ENCODE measurements at regions not wholly inside any gene's neighbourhood (a gene's known extent, or its start where the extent isn't known, plus 50 kb on each side); places are given as distances from the start of the nearest gene placed in this dataset.

DNA sequence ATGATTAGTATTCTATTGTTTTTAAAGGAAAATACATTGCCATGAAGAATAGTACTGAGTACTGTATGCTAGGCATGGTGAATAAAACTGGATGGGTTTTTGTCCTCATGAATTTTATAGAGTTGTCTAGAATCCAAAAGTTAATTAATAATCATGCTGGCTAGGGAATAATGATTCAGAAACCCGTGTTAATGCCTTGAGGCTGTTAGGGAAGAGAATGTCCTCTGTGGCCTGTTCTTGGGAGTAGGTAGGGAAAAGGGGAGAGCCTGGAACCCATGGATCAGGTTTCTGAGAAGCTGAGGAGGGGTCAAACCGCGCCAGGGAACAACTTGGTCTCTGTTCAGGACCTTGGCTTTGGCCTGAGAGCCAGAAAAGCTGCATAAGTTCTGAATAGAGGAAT lies 1376.3 kb upstream of the SLC10A2 start:
- no peak for DNase-seq

DNA sequence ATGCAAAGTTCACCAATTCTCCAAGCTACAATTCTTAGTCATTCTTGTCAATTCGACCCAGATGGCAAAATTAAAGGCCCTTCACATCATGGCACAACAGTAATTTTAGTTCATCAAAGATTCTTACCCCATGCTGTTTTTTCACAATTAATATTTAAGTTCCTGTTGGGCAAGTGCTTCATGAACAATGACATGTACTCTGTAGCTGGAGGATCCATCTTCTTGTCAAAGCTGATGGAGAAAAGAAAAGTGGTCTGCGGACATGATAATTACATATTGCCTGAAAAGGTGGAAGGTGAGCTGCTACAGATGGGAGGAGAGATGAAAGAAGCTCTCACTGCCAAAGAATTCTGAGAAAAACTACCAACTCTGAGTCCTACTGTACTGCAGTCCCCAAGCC lies 1370.3 kb upstream of the SLC10A2 start:
- DNase-seq: no peak

DNA sequence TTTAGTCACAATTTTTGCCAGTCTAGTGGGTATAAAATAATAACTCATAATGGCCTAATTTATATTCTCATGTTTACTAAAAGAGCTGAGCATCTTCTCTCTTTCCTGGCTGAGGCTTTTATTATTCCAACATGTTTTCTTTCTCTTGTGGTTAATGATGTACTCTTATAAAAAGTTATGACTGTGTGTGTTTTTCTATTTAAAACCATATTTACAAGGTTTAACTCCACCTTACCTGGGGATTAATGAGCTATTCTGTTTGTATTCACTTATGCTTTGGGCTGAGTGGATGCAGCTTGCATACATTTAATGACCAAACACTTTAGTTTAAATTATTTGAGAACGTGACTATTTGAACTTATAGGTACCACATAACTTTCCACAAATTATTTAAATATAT lies 1365.7 kb upstream of the SLC10A2 start:
- DNase-seq: no peak

DNA sequence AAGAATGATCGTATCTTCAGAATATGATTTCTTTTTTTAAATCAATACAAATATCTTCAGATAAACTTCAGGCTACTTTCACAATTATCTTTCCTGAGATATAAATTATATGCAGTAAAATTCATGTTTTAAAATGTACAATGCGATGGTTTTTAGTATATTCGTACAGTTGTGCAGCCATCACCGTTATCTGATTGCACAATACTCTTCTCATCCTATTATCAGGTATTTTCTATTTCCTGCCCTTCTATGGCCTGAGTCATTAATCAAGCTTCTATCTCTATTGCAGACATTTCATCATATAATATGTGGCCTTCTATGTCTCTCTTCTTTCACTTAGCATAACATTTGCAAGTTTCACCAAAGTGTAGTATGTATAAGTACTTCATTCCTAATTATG lies 1360.2 kb upstream of the SLC10A2 start:
- no peak for DNase-seq

DNA sequence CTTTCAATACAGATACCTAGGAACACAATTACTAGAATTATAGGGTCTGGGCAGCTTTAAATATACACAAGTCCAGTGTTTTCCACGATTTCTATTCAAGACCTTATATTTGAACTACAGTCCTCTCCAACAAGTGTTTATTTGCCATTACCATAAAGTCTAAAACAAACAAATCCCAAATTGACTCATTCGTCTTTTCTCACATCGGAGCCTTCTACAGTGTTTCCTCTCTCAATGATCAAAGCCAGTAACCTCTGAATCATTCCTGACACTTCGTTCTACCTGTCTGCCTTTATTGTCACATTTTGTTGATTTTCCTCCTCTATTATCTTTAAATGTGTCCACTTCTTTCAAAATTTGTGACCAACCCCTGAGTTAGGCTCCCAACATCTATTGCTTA lies 1356.5 kb upstream of the SLC10A2 start:
- no peak for DNase-seq

DNA sequence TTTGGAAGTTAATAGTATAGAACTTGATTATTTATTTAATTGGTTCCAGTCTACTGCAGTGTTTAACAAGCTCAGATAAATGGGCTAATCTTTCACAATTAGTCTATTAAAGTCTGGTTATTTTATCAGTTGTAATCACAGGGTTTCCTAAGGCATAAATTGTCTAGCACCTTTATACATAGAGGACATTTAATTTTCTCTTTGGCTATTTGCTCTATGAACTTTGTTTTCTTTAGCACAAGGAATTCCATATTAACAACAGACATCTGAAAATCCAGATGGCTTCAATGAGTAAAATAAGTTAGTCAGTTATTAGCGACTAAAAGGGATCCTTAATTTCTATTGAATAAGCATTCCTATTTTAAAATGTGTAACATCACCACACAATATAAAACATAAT lies 1350.8 kb upstream of the SLC10A2 start:
- DNase-seq: no peak

DNA sequence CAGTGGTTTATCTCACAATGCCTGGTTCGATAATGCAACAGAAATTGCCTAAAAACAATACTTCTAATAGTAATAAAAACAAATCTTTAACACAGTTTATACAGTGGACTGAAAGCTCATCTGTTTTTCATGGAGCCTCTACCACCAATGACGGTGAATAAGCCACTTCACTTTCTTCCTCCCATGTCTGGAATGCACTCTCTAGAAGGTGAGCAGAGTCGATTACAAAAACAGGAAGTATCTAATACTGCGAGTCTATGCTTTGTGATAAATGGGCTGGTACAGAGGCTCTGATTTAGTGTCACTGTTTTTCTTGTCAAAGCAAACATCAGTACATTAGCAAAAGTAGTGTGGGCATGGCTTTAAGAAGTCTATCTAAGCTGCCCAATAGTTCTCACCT lies 1348.6 kb upstream of the SLC10A2 start:
- no peak for DNase-seq

DNA sequence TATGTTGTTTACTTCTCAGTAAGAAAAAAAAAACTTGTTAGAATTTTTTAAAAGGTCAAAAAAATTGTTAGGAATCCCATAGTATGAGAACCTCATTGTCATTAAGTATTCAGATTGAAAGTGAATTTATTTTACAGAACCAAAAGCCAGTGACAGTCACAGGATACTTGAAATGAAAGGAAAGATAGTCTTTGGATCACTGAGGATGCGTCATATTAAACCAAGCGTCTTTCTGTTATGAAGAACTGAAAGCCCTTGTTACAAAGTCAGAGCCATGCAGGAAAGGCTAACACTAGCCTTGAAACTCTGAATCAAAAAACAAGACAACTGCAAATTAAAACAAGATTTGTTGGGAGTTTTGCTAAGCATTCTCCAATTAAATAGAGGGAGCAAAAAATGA lies 1348.0 kb upstream of the SLC10A2 start:
- DNase-seq: no peak

DNA sequence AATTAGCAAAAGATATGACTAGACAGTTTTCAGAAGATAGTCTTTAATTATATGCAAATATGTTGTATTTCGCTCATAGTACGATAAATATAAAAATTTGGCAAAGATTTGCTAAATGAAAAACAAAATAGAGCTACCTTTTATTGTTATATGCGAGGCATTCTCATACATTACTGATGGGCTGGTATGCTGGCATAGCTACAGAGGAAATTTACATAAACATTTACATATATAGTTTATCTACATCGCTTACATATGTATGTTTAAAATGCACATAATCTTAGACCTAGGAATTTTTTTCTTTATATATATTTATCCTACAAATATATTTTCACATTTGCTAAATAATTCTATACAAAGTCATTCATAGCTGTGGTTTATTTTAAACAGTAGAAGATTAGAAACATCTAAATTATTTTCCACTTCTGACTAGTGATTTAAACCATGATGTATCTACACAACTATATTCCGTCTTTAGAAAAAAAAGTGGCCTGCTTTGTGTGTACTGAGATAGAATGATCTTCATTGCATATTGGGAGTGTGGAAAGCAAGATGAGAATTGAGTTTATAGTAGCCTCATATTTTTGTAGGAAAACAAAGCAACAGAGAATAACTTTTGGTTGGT lies 1345.0 kb upstream of the SLC10A2 start:
- DNase-seq: no peak

DNA sequence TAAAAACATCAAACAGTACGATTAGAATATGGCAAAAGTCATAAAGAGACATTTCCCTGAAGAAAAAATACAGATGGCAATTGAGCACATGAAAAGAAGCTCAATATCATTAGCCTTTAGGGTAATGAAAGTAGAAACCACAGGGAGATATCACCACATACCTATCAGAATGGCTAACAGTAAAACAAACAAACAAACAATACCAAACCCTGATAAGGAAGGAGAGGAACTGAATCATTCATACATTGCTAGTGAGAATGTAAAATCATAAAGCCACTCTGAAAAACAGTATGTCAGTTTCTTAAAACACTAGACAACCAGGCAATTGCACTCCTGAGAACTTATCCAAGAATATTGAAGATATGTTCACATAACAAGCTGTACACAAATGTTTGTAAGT lies 1342.5 kb upstream of the SLC10A2 start:
- no peak for DNase-seq

DNA sequence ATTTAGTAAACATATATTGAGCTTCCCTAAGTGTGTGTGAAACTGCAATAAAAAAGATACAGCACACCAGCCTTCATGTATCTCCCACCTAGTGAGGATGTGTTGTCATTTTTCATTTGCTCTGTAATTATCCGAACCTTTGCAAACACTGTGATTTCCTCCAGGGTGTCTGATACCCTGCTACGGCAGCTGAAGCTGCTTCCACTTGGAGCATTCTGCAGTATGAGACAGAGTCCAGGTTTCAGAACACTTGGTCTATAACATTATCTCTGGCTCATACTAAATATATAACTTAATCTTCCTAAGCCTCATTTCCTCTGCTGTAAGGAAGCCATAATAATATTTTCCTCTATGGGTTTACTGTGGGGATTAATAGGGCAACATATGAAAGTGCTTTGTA lies 1338.1 kb upstream of the SLC10A2 start:
- DNase-seq: no peak

DNA sequence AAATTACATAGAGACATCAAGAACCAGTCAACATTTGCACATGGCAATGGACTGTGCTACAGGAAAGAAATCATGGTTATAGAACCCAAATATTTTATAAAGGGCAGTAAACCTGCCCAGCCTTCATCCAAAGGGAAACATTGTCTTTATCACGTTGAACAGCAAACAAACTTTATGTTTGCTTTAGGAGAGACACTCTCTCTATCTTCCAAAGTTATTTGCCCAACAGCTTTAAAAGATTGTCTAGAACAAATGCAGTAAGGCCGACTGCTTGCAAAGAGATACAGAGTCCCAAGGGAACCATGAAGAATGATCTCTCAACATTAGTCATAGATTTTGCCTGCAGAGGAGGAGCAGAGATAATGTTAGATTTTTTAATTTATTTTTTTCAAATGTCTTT lies 1323.5 kb upstream of the SLC10A2 start:
- DNase-seq: no peak

DNA sequence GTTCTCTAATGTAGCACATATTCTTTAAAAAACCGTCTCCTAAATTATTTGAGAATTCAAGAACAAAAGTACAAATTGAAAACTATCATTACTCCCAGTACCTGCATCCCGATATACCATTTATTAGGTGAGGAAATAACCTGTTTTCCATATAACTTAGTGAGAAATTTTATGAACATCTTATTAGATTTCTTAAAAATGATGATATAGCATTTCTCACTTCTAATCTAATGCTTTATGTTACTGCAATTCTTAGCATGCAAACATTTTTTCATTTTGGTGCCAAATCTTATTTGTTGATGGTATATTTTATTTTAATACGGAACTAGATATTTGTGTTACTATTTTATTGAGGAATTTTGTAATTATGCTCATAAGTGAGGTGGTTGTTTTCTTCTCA lies 1321.3 kb upstream of the SLC10A2 start:
- no peak for DNase-seq

DNA sequence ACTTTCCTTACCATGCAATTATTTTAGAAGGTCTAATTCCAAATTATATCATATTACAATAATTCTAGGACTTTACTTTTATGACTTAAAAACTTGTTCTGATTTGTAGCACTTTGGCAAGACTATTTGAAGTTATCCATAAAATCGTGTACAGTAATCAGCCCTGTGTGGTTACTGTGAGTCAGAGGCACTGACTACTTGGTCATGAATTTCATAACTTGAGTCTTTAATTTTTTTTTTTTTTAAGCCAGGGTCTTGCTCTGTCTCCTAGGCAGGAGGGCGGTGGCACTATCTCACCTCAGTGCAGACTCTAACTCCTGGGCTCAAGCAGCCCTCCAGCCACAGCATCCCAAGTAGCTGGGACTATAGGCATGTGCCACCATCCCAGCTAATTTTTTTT lies 1319.2 kb upstream of the SLC10A2 start:
- DNase-seq: no peak

DNA sequence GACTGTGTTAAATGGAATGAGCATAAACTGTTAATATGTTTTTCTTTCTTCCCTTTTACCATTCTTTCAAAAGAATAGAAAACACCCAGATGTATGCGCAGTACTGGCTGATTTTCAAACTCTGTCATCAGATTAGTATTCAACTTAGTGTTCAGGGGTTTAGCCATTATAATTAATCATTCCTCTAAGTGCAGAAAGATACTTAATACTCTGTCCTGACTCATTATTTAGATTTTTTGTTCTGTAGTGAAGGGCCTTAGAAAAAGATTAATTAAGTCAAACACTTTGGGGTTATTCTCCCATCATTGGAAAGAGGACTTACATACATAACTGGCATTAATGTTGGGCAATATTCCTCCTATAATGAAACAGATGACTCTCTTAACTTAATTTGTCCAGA lies 1316.7 kb upstream of the SLC10A2 start:
- DNase-seq: no peak

DNA sequence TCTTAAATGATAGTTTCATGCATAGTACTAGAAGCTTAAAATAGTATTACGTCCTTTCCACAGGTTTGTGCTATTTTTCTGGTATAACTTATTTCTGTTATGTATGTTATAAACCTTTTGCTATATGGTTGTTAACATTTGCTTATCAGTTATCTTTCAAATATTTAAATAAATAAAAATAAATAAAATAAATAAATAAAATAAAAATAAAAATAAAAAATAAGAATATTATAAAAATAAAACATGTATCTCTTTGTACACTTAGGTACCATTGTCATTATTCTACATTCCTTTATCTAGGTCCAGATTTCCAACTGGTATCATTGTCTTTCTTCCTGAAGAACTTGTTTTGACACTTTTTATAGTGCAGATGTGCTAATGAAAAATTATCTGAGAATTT lies 1310.4 kb upstream of the SLC10A2 start:
- DNase-seq: no peak

DNA sequence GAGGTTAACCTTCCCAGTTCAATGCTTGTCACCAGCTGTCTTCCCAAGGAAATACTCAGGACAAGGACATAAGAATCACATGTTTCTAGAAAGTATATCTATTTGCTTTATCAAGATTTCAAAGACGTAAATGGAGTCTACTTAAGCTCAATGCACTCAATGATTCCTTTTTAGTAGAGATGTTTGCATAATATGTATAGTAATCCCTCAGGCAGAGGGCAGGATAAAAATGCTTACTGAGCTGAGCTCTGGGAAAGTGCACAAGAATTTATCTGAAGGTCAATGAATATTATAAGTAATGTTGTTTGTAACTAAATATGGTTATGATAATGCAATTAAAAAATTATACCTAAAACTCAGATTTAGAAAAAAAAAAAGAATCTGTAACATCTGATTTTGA lies 1309.4 kb upstream of the SLC10A2 start:
- DNase-seq: no peak

DNA sequence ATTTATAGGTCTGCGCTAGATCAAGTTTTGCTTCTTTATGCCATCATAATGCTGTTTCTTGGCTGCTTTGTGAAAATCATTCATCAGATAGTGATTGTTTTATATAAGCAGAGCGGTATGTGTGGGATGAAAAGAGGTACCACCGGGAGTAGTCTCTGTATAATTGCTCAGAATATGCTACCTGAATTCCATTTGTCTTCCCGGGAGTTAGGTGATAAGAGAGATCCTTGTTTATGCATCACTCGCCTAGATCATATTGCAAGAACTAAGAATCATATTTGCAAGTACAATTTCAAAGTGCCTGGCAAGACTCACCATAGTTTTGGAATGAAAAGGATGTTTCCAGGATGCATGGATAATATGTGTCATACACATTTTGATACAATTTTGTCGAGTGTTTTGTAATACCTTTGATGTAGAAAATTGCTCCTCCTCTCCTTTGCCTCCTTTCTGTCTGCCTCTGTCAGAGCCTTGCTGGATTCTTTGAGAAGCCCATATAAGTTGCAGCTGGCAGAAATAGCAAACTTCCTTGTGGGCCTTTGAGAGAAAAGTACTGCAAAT lies 1306.0 kb upstream of the SLC10A2 start:
- no peak for DNase-seq

DNA sequence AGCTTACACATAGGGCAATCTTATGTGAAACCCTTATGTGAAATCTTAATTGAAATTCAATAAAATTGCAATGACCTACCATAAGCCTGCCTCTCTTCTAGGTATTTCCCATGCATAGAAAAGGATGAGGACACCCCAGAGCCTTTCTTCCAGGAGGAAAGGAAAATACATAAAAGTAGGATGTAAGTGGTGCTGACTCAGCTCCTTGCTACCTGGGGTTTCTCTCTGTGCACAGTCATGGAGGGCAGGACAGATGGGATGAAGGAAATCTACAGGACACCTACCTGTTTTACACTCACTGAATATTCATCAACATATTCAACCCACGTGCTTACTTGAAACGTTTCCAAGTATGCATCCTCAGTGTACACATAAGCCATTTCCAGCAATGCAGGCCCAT lies 1299.2 kb upstream of the SLC10A2 start:
- no peak for DNase-seq

DNA sequence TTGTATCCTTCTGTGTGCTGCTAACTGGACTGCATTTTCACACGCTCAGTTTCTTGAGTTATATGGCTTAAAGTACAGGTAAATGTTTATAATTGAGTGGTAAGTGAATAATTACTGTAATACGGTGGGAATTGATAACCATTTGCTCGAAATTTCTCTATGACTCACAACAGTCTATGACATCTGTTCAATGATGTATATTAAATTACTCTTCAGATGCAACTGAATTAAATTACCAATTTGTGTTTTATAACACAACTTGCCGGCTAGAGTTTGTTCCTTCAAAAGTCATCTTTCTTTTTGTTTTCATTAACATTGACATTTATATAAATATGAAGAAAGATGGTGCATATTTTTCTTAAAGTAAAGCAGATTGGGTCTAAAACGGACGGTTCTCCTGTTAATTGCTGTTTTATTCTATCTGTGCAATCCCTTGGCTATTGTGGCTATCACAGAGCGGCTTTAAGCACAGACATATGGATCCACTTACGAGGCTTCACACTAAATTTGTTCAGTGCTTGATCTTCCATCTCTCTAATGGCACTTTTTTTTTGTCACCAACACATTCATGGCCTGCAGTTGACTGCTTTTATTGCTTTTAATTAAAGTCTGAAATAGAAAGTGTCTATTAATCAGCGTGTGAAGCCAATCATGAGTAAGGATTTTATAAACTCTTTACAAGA lies 1291.6 kb upstream of the SLC10A2 start:
- DNase-seq: no peak

DNA sequence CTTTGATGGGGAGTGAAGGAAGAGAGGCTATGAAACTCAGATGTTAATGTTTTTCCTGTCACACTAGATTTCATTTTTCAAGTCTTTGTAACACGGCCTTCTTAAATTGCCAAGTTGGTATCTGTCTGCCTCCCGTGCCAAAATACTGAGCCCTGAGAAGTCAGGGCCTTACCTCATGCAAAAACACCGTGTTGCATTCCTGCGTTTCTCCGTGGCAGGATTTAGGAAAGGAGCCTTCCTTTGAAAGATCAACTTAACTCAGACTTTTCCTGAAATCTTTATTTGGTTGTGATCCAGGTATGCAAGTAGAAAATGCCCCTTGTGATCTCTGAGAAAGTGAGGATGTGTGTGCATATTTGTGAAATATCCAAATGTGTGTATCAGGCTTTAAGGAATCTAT lies 1291.0 kb upstream of the SLC10A2 start:
- DNase-seq: no peak

DNA sequence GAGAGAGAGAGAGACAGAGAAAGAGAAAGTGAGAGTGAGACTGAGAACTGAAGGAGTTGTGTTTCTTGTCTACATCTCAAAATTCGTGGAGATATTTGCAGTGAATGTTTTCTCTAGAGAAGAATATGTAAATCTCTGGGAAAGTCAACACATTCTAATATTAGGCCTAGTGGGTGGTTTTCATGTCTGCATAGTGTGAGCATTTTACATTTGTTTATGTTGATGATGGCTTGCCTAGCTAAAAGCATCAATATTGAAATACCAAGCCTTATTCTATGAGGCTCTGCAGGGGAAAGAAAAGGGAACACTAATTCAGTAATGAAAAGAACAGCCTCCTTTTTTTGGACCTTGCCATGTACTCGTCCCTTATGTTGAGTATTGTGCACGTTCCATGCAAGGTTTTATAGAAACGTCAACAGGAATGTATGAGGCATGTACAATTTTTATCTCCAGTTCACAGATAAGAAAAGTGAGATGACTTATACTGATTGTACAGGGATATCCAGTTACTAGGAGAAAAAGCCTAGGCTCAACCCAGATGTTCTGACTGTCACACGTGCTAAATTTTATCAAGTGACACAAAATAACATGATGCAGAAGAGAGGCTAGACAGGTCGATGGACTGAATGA lies 1288.9 kb upstream of the SLC10A2 start:
- no peak for DNase-seq

DNA sequence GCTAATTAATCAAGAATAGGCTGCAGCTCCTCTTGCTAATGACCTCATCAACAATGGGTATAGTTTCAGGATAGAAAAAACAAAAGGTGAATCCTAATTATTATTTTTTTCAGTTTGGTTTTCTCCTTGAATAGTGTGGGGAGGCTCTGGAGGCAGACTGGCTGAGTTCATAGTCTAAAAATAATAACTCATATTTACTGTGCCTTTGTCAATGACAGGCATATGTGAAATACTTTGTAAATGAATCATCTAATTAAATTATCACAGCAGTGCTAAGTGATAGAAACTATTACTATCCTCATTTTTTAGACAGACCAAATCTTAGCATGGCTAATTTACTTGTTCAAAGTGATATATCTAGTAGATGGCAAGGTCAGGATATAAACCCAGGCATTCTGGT lies 1261.0 kb upstream of the SLC10A2 start:
- DNase-seq: no peak

DNA sequence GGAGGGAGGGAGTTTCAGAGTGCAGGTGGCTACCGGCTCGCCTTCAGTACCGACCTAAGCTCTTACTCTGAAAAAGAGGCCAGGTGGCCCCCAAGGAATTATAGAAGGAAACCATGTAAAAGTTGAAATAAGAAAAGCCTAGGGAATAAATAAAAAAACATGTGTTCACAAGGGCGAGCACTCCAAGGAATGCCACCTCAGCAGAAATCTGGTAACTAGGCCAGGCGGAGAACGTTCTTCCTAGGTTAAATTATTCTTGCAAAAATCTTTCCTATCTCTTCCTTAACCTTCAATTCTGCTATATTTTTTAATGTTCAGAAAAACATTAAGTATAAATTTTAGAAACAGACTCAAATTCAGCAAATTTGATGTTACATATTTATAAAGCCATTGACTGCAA lies 1260.3 kb upstream of the SLC10A2 start:
- no peak for DNase-seq

DNA sequence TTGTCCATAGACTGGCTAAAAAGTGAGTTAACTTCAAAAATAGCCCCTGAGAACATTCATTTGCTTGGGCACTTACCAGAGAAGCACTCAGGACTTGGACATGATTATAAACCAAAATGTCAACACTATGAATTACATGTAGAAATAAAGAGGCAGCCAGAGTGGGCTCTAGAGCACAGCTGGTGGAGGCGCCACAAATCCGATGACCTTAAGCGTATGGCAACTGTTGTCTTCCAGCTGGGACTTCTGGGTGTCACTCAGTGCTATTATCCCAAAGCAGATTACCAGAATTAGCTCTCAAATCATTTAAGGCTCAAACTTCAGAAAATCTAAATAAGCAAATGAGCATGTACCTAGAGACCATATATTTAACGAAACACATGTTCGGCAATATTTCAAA lies 1255.5 kb upstream of the SLC10A2 start:
- DNase-seq: no peak

Data from activated naive CD4-positive, alpha-beta T cell treated with anti-CD3 and anti-CD28 coated beads, Interleukin-2, amount 50 U/mL, for 16 hours (primary cell).